ENCODE measurements at regions not wholly inside any gene's neighbourhood (a gene's known extent, or its start where the extent isn't known, plus 50 kb on each side); places are given as distances from the start of the nearest gene placed in this dataset.

DNA sequence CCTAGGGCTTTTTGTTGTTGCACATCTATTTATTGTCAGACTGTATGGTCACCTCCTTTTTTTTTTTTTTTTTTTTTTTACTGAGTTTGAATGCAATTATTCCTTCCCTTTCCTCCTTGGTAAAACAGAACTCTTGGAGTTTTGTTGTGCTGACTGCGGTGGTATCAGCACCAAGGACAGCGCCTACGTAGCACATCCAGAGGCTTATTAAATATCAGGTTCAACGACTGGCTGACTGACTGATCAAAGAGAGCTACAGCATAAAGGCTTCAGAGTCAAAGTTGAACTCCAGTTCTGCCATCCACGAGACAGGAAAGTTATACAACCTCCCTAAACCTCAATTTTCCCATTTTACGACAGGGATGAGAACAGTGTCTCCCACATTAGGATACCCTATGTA lies 86.1 kb upstream of the RBFOX1 start:
- no peak for TF ChIP-seq POLR2A (IDR thresholded peaks at IDR 0.05)
- TF ChIP-seq, protein P1, sequence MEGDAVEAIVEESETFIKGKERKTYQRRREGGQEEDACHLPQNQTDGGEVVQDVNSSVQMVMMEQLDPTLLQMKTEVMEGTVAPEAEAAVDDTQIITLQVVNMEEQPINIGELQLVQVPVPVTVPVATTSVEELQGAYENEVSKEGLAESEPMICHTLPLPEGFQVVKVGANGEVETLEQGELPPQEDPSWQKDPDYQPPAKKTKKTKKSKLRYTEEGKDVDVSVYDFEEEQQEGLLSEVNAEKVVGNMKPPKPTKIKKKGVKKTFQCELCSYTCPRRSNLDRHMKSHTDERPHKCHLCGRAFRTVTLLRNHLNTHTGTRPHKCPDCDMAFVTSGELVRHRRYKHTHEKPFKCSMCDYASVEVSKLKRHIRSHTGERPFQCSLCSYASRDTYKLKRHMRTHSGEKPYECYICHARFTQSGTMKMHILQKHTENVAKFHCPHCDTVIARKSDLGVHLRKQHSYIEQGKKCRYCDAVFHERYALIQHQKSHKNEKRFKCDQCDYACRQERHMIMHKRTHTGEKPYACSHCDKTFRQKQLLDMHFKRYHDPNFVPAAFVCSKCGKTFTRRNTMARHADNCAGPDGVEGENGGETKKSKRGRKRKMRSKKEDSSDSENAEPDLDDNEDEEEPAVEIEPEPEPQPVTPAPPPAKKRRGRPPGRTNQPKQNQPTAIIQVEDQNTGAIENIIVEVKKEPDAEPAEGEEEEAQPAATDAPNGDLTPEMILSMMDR (IDR thresholded peaks at IDR 0.05) = no peak
